ENCODE measurements at regions not wholly inside any gene's neighbourhood (a gene's known extent, or its start where the extent isn't known, plus 50 kb on each side); places are given as distances from the start of the nearest gene placed in this dataset.
"Not testable (repeated sequence)": the region's sequence is repeated elsewhere in the genome, so short reads cannot be mapped to it uniquely, and the experiment has no call there.

DNA sequence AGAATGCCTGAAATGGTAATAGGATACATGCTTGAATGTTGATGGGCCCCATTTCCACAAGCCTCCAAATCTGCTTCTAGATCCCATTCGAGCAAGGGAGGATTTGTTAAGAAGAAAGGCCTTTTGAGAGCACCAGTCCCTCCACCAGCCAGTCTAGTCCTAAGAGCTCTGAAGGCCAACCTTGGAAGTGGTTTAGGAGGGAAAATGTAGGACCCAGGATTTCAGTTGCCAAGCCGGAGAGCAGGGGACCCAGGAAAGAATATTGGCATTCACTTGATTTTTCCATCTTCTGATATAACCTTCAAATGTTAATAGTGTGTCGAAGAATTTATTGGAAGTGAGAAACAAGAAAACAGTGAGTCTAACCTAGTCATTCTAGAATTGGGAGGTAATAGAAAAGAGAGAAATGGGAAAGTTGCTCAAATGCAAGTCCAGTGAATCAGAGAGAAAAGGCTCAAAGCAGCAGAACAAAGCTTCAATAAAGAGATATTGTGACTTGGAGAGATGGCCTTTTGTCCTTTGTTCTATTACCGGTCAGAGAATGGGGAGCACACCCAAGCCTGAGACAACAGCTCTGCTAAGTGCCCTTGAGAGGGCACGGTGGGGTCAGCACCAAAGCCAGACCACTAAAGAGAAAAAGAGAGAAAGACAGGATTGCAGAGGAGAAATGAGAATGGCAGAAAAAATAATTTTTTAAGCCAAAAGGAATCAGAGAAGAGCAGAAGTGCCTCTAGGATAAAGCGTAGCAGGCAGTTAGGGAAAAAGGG, 130.0 kb downstream of the SPDYE17 start:
- H3K27ac Mint-ChIP-seq (ENCODE audit: unreplicated experiment); H3K36me3 Mint-ChIP-seq (ENCODE audit: low read depth); DNase-seq (ENCODE audit: low read depth, low spot score); H3K4me3 Mint-ChIP-seq; H3K9me3 Mint-ChIP-seq; H3K27me3 Mint-ChIP-seq (ENCODE audit: low read depth): not testable (repeated sequence)
- H3K4me1 Mint-ChIP-seq: peaks cover 11% of the 10 kb centered on the region

DNA sequence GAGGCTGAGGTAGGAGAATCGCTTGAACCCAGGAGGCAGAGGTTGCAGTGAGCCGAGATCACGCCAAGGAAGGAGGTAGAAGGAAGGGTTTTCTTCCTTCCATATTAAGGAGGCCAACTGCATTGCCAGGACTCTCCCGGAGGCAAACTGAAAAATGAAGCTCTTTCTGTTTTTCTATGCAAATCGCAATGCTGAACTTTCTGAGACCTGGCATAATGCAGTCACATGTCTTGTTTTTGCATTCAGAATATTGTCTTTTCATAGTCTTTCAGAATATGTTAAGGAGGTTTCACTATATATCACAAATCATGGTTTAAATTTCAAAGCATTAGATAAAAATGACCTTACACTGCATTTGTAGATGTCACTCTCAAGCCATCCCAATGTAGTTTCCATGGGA, 133.4 kb downstream of the SPDYE17 start:
- not testable (repeated sequence) for H3K36me3 Mint-ChIP-seq (ENCODE audit: low read depth); DNase-seq (ENCODE audit: low read depth, low spot score); H3K27me3 Mint-ChIP-seq (ENCODE audit: low read depth); H3K9me3 Mint-ChIP-seq; H3K27ac Mint-ChIP-seq (ENCODE audit: unreplicated experiment); H3K4me3 Mint-ChIP-seq
- H3K4me1 Mint-ChIP-seq: peaks cover 11% of the 10 kb centered on the region

- not testable (repeated sequence) for H3K27ac Mint-ChIP-seq (ENCODE audit: unreplicated experiment); H3K4me3 Mint-ChIP-seq; H3K36me3 Mint-ChIP-seq (ENCODE audit: low read depth)
Observed at GRCh38 chr7:76897007-76897406, 135.2 kb downstream of the SPDYE17 start.

DNA sequence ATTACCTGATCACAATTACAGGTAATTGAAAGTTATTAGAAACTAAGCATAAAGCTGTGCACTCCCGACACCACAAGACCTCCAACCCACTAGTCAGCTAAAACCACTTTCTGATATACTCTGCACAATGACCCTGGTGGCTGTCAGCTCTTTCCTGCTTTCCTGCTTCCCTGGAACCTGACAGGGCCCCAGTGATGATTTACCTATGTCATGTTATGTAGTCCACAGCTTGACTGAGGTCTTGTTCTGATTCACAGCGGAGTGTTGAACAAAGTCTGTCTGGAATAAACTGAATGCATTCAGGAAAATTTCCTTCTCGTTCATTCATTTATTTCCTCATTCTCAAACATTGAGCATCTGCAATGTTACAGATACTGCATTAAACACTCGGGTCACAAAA, 136.5 kb downstream of the SPDYE17 start:
- not testable (repeated sequence) for H3K4me3 Mint-ChIP-seq; H3K27ac Mint-ChIP-seq (ENCODE audit: unreplicated experiment); DNase-seq (ENCODE audit: low read depth, low spot score); H3K36me3 Mint-ChIP-seq (ENCODE audit: low read depth); H3K9me3 Mint-ChIP-seq; H3K4me1 Mint-ChIP-seq; H3K27me3 Mint-ChIP-seq (ENCODE audit: low read depth)

More at GRCh38 chr7:76897007-76897406, 135.2 kb downstream of the SPDYE17 start:
- not testable (repeated sequence) for H3K4me1 Mint-ChIP-seq; H3K9me3 Mint-ChIP-seq; H3K27me3 Mint-ChIP-seq (ENCODE audit: low read depth); DNase-seq (ENCODE audit: low read depth, low spot score)

- H3K4me3 Mint-ChIP-seq; H3K4me1 Mint-ChIP-seq; H3K9me3 Mint-ChIP-seq; DNase-seq (ENCODE audit: low read depth, low spot score); H3K36me3 Mint-ChIP-seq (ENCODE audit: low read depth); H3K27me3 Mint-ChIP-seq (ENCODE audit: low read depth); H3K27ac Mint-ChIP-seq (ENCODE audit: unreplicated experiment): not testable (repeated sequence)
Observed at GRCh38 chr7:76891771-76892170, 140.4 kb downstream of the SPDYE17 start.

DNA sequence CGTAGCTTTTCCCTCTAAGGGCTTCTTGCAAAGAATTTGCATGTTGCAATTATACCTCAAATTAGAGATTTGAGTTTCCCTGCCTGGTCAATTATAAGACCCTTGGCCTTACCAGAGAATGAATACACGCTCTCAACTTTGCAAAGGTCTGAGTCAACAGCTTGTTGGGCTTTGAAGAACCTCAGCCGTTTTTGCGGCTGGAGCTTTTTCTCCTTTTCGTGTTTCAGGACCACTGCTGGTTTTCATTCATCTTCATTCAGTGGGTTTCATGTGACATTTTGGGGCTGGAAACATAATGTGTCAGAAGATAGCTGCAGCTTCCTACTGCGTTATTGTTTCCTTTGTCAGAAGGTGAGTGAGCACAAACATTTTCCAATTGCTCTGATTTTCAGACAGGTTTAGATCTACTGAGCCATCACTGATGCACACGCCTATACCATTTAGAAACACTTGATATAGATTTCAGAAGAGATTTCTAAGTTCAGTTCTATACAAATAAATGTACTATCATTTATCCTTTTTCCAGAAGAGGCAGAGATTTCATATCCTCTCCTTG, 152.3 kb downstream of the SPDYE17 start:
- H3K27me3 Mint-ChIP-seq (ENCODE audit: low read depth); DNase-seq (ENCODE audit: low read depth, low spot score); H3K4me3 Mint-ChIP-seq; H3K4me1 Mint-ChIP-seq; H3K9me3 Mint-ChIP-seq; H3K27ac Mint-ChIP-seq (ENCODE audit: unreplicated experiment); H3K36me3 Mint-ChIP-seq (ENCODE audit: low read depth): not testable (repeated sequence)

DNA sequence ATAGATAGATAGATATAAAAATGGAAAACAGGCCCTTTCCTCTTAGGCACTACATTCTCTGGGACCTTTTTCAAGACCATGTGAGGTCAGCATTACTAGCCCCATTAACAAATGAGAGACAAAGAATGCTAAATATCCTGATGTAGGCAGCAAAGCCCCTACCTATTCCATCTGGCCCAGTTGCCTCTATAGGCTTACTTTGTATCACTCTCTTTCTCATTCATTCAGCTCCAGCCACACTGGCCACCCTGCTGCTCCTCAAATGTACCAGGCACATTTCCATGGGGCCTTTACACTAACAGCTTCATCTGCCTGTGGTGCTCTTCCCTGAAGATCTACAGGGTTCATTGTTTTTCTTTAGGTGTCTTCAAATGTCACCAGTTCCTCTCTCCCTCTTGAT, 156.4 kb downstream of the SPDYE17 start:
- DNase-seq (ENCODE audit: low read depth, low spot score); H3K4me1 Mint-ChIP-seq: not testable (repeated sequence)

DNA sequence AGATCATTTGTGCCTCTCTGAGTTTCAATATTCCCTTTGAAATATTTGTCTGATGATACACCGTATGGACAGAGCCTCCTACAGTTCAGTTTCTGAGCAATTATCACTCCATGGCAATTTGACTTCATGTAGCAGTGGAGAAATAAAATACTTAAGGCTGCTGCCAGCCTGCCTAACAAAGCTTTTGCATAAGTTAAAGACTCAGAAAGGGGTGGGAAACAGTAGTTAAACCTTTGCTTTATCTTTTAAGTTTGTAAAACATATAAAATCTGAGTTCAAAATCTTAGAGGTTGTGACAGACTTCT, 161.7 kb downstream of the SPDYE17 start:
- not testable (repeated sequence) for H3K36me3 Mint-ChIP-seq (ENCODE audit: low read depth); DNase-seq (ENCODE audit: low read depth, low spot score); H3K27me3 Mint-ChIP-seq (ENCODE audit: low read depth); H3K4me3 Mint-ChIP-seq; H3K4me1 Mint-ChIP-seq; H3K9me3 Mint-ChIP-seq; H3K27ac Mint-ChIP-seq (ENCODE audit: unreplicated experiment)

More for the DNA sequence above, 156.4 kb downstream of the SPDYE17 start:
- H3K4me3 Mint-ChIP-seq; H3K36me3 Mint-ChIP-seq (ENCODE audit: low read depth); H3K9me3 Mint-ChIP-seq; H3K27ac Mint-ChIP-seq (ENCODE audit: unreplicated experiment); H3K27me3 Mint-ChIP-seq (ENCODE audit: low read depth): not testable (repeated sequence)

DNA sequence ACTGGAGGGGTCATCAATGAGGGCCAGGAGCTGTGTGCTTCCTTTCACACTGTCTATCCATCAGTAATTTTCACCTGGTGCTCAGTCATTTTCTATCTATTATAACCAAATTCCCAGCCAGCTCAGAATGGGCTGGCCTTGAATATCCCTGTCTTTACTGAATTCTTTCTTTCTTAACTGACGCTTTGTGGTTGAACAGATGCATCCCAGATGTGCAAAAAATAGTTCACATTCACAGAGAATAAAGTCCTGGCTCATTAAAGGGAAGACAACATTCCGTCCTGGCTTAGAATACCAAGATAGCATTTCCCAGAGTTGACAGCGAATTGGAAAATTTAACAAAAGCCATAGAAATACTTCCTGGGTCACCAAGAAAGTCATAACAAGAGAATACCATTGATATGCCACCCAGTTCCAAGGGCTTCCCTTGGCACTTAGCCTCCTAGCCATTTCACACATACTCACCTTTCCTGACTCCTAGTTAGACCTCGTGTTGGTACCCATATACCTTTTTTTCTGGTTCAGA, 164.7 kb downstream of the SPDYE17 start:
- H3K9me3 Mint-ChIP-seq; H3K36me3 Mint-ChIP-seq (ENCODE audit: low read depth); H3K27ac Mint-ChIP-seq (ENCODE audit: unreplicated experiment); H3K4me3 Mint-ChIP-seq; H3K4me1 Mint-ChIP-seq; DNase-seq (ENCODE audit: low read depth, low spot score); H3K27me3 Mint-ChIP-seq (ENCODE audit: low read depth): not testable (repeated sequence)

DNA sequence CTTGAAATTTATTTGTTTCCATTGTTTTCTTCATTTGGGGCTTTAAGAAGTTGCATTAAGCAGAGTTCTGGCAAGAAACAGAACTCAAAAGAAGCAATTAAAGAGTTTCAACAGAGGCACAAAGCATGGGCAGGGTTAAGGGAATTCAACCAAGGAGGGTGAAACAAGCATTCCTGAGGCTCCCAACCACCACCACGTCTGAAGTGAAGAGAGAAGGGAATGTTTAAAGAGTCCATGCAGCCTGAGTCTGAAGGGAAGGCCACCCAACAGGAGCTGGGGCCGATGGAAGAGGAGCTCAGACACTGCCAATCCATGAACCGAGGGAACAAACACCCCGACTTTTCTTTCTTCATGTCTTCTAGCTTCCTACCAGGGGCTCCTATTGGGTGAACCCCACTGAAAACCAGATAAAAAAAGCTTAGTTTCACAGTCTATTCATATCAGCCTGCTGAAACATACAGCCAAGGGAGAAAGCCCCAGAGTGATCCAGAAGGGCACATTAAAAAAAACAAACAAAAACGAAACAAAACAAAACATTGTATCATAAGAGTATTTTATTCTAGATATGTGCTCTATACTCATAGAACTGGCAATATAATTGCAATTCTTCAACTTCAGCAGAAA, 168.9 kb downstream of the SPDYE17 start:
- not testable (repeated sequence) for H3K27me3 Mint-ChIP-seq (ENCODE audit: low read depth); H3K36me3 Mint-ChIP-seq (ENCODE audit: low read depth); H3K27ac Mint-ChIP-seq (ENCODE audit: unreplicated experiment); H3K4me3 Mint-ChIP-seq; H3K9me3 Mint-ChIP-seq; H3K4me1 Mint-ChIP-seq; DNase-seq (ENCODE audit: low read depth, low spot score)

DNA sequence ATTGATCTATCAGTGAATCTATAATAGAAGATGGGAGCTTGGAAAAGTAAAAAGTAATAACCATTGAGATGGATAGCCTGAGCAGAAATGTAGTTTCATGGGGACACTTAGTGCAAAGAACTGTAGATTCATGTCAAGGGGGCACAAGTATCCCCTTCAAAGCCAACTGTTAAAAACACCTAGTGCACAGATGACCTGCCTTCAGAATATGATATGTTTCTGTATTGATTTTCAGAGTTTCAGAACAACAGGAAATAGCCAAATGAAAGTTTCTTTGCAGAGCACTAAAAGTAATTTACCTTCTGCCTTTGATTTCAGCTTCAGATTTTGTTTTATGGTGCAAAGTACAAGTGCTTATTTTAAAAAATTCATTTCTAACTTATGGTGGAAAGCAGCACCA, 169.9 kb downstream of the SPDYE17 start:
- DNase-seq (ENCODE audit: low read depth, low spot score); H3K9me3 Mint-ChIP-seq; H3K36me3 Mint-ChIP-seq (ENCODE audit: low read depth); H3K4me1 Mint-ChIP-seq; H3K4me3 Mint-ChIP-seq; H3K27ac Mint-ChIP-seq (ENCODE audit: unreplicated experiment); H3K27me3 Mint-ChIP-seq (ENCODE audit: low read depth): not testable (repeated sequence)

GRCh38 chr7:76859933-76860332, 172.2 kb downstream of the SPDYE17 start:
- H3K4me1 Mint-ChIP-seq; DNase-seq (ENCODE audit: low read depth, low spot score); H3K27ac Mint-ChIP-seq (ENCODE audit: unreplicated experiment); H3K4me3 Mint-ChIP-seq; H3K36me3 Mint-ChIP-seq (ENCODE audit: low read depth); H3K27me3 Mint-ChIP-seq (ENCODE audit: low read depth); H3K9me3 Mint-ChIP-seq: not testable (repeated sequence)

- H3K27me3 Mint-ChIP-seq (ENCODE audit: low read depth); DNase-seq (ENCODE audit: low read depth, low spot score); H3K36me3 Mint-ChIP-seq (ENCODE audit: low read depth); H3K4me3 Mint-ChIP-seq; H3K4me1 Mint-ChIP-seq; H3K9me3 Mint-ChIP-seq; H3K27ac Mint-ChIP-seq (ENCODE audit: unreplicated experiment): not testable (repeated sequence)
Observed at GRCh38 chr7:76854631-76855030, 177.5 kb downstream of the SPDYE17 start.

Measured in neural crest cell (in vitro differentiated cells).